Keratinocyte (primary cell): ENCODE measurements at regions not wholly inside any gene's neighbourhood (a gene's known extent, or its start where the extent isn't known, plus 50 kb on each side); places are given as distances from the start of the nearest gene placed in this dataset.

Experiments
- DNase-seq: peaks from one replicate; pipeline ENCODE4 v3.0.0-alpha.2; 2011; ENCODE audit warnings: low read depth, missing footprints, low spot score
- FAIRE-seq: peaks from 2 replicates; lab custom pipeline; 2011; peaks lifted over from hg19 to GRCh38; lab: Jason Lieb, UNC
- H2AFZ ChIP-seq: 2 replicates; pipeline ENCODE4 v1.6.0; 2012; ENCODE audit warnings: low read length, control low read depth, inconsistent platforms; ENCODE audit not compliant: control insufficient read depth
- H3K27ac ChIP-seq: 2 replicates; pipeline ENCODE4 v1.5.1; 2011; ENCODE audit warnings: low read length; ENCODE audit not compliant: control insufficient read depth, insufficient read depth
- H3K27me3 ChIP-seq: 3 replicates; pipeline ENCODE4 v1.6.0; 2011; ENCODE audit warnings: low read length; ENCODE audit not compliant: control insufficient read depth, insufficient read depth; ENCODE audit errors: extremely low read depth
- H3K36me3 ChIP-seq, 2 experiments: 2 replicates in 1 of 2; 3 replicates in 1 of 2; pipeline ENCODE4 v1.5.1; 2011; ENCODE audit warnings: low read length in 2 of 2, mild to moderate bottlenecking in 1 of 2; ENCODE audit not compliant: control insufficient read depth in 2 of 2, insufficient read depth in 2 of 2; ENCODE audit errors: extremely low read depth in 1 of 2
- H3K4me1 ChIP-seq: 3 replicates; pipeline ENCODE4 v1.5.1; 2011; ENCODE audit warnings: low read length; ENCODE audit not compliant: control insufficient read depth, insufficient read depth; ENCODE audit errors: extremely low read depth
- H3K4me2 ChIP-seq: 3 replicates; pipeline ENCODE4 v1.6.0; 2011; ENCODE audit warnings: low read depth, low read length; ENCODE audit not compliant: control insufficient read depth, insufficient read depth; ENCODE audit errors: extremely low read depth
- H3K4me3 ChIP-seq, 3 experiments: fragments of 200-600 bp in 1 of 3; sonication (generic) in 1 of 3; 2 replicates in 2 of 3; 3 replicates in 1 of 3; pipeline ENCODE4 v1.5.1; 2011 to 2016; ENCODE audit warnings: low read length in 3 of 3, mild to moderate bottlenecking in 3 of 3, control low read depth in 2 of 3, inconsistent platforms in 1 of 3, low read depth in 1 of 3, mixed read lengths in 1 of 3, mixed run types in 1 of 3, moderate library complexity in 1 of 3; ENCODE audit not compliant: control insufficient read depth in 2 of 3, insufficient read depth in 2 of 3; ENCODE audit errors: extremely low read depth in 1 of 3
- H3K79me2 ChIP-seq: 2 replicates; pipeline ENCODE4 v1.6.0; 2012; ENCODE audit warnings: low read length; ENCODE audit not compliant: control insufficient read depth, insufficient read depth
- H3K9ac ChIP-seq: 3 replicates; pipeline ENCODE4 v1.6.0; 2011; ENCODE audit warnings: low read length; ENCODE audit not compliant: control insufficient read depth, insufficient read depth; ENCODE audit errors: extremely low read depth
- H3K9me1 ChIP-seq: 3 replicates; pipeline ENCODE4 v1.6.0; 2011; ENCODE audit warnings: low read length; ENCODE audit not compliant: control insufficient read depth, insufficient read depth; ENCODE audit errors: extremely low read depth
- H3K9me3 ChIP-seq: 2 replicates; pipeline ENCODE4 v1.5.1; 2012; ENCODE audit warnings: low read depth, low read length; ENCODE audit not compliant: control insufficient read depth
- H4K20me1 ChIP-seq: 3 replicates; pipeline ENCODE4 v1.6.0; 2011; ENCODE audit warnings: low read length; ENCODE audit not compliant: control insufficient read depth, insufficient read depth; ENCODE audit errors: extremely low read depth
- CTCF ChIP-seq, 3 experiments: IDR thresholded peaks in 1 of 3; conservative IDR thresholded peaks in 1 of 3; optimal IDR thresholded peaks in 1 of 3; 2 replicates in 2 of 3; 3 replicates in 1 of 3; pipeline versions ENCODE3 to v1.5.1; 2011; ENCODE audit warnings: low read length in 3 of 3, mild to moderate bottlenecking in 3 of 3, moderate library complexity in 2 of 3, control low read depth in 1 of 3, inconsistent platforms in 1 of 3; ENCODE audit not compliant: insufficient read depth in 2 of 3; ENCODE audit errors: extremely low read depth in 1 of 3
- EZH2 ChIP-seq: IDR thresholded peaks from one replicate; pipeline ENCODE4 v1.6.1; 2012; ENCODE audit warnings: inconsistent platforms, mild to moderate bottlenecking, low read length, moderate library complexity
- dilution Hi-C: fragments of 300-500 bp; cut with MboI; formaldehyde crosslinking; loops from one replicate; pipeline ENCODE4 v1.7.0; 2020; ENCODE audit warnings: low sequenced_read_pairs; ENCODE audit not compliant: extremely low pct_ligation_motif_present

GRCh38 chr10:3625959-3626751 is 158.9 kb downstream of the KLF6 start:
- Histone ChIP-seq H3K9me1 (no peaks in the 10 kb centered on the region), H3K9ac (no peak overlapping the region), H3K27me3 (no peaks in the 10 kb centered on the region), H2AFZ (no peak overlapping the region), H3K36me3 (no peaks in the 10 kb centered on the region), H4K20me1 (no peaks in the 10 kb centered on the region), H3K9me3 (no peaks in the 10 kb centered on the region), H3K79me2 (no peaks in the 10 kb centered on the region), H3K4me1 (peaks cover 5% of the 10 kb centered on the region), H3K4me3 (no peak overlapping the region), H3K27ac (no peak overlapping the region), H3K4me2 (no peak overlapping the region)
- dilution Hi-C loops = no loop called here
- TF ChIP-seq EZH2 (no peak), CTCF (optimal IDR thresholded peaks at IDR 0.05 in 1 of 3, IDR thresholded peaks at IDR 0.05 in 1 of 3, conservative IDR thresholded peaks at IDR 0.05 in 1 of 3; ENCODE audit: extremely low read depth in 1 of 3, insufficient read depth in 2 of 3, low read length in 3 of 3) (no peak)
- DNase-seq (no peak), FAIRE-seq (no peak)

- Histone ChIP-seq H3K9me3 (no peaks in the 10 kb centered on the region), H3K4me1 (peaks cover 5% of the 10 kb centered on the region), H3K27me3 (no peaks in the 10 kb centered on the region), H2AFZ (no peak overlapping the region), H3K36me3 (no peaks in the 10 kb centered on the region), H3K9me1 (no peaks in the 10 kb centered on the region), H3K27ac (peak overlapping the region; percentile 22), H3K4me3 (no peak overlapping the region), H3K79me2 (no peaks in the 10 kb centered on the region), H3K9ac (no peak overlapping the region), H4K20me1 (no peaks in the 10 kb centered on the region), H3K4me2 (no peak overlapping the region)
- DNase-seq (no peak), FAIRE-seq (peak; percentile 72)
- TF ChIP-seq CTCF (optimal IDR thresholded peaks at IDR 0.05 in 1 of 3, IDR thresholded peaks at IDR 0.05 in 1 of 3, conservative IDR thresholded peaks at IDR 0.05 in 1 of 3; ENCODE audit: extremely low read depth in 1 of 3, insufficient read depth in 2 of 3, low read length in 3 of 3) (no peak), EZH2 (no peak)
- dilution Hi-C loops = no loop called here
Observed at GRCh38 chr10:3624367-3624766, 160.6 kb downstream of the KLF6 start.
